ENCODE measurements at regions not wholly inside any gene's neighbourhood (a gene's known extent, or its start where the extent isn't known, plus 50 kb on each side); places are given as distances from the start of the nearest gene placed in this dataset.
A peak's percentile ranks its signal among the peaks of the same experiment; 100 is the strongest.

DNA sequence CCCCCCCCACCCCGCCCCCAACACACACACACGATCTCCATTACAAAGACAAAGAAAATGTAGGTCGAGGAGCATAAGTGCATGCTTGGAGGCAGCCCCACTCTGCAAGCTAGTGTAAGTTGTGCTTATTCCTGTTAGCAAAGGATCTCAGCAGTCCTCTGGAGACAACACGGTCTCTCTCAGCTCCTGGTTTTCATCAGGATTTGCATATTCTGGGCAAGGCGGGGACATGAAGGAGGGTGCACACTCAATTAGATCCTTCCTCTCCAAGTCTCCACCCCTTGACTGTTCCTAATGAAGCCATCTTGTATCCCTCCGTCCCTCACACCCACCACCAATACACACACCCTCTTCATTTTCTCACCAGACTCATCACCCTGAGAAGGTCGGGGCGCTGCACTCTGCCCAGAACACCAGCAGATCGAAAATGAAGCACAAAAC, 63.8 kb downstream of the MRPL46 start:
- DNase-seq (ENCODE audit: low spot score), result no peak

- peak; percentile 33 for DNase-seq (ENCODE audit: low spot score)
These were observed 65.1 kb downstream of the MRPL46 start for GRCh38 chr15:88401996-88402656.

- DNase-seq (ENCODE audit: low spot score), result no peak
These were observed 65.8 kb downstream of the MRPL46 start for GRCh38 chr15:88401251-88401995.

DNA sequence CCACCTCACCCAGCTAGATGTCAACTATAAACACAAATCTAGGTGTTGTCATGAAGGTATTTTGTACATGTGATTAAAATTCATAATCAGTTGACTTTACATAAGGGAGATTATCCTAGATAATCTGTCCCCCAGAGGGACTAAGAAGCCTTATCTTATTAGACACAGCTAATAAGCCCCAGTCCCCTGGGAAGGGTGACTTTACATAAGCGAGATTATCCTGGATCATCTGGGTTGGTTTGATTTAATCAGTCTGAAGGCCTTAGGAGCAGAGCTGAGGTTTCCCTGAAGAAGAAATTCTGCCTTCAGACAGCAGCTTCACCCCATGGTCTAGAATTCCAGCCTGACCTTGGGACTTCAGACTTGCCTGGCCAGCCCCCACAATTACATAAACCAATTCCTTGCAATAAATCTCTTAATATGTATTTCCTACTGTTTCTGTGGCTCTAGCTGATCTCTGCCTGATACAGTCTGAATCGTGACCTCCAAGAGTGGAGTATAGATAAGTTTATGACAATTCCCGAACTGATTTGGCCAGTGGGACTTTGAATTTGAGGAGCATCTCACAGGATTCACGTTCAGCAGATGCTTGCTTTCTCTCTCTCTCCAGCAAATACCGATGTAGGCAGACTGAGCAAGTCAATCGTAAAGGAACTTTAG, 66.5 kb downstream of the MRPL46 start:
- DNase-seq (ENCODE audit: low spot score), result no peak

DNA sequence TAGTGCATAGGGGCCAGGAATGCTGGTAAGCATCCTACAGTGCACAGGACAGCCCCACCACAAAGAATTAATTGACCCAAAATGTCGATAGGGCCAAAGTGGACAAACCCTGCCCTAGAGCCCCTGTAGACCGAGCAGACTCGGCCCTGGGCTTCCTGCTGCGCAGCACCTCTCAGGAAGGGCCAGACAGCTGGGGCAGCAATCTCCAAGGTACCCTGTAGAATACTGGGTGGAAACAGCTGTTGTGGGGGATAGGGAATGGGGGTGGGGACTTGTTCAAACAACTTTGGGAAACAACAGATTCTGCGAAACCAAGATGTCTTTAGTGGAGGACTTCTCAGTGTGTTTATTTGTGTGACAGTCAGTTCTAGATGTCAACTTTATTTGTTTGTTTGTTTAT, 67.1 kb downstream of the MRPL46 start:
- no peak for DNase-seq (ENCODE audit: low spot score)

- no peak for DNase-seq (ENCODE audit: low spot score)
These were observed 68.0 kb downstream of the MRPL46 start for GRCh38 chr15:88399021-88399685.

- no peak for DNase-seq (ENCODE audit: low spot score)
These were observed 69.2 kb downstream of the MRPL46 start for GRCh38 chr15:88398011-88398410.

GRCh38 chr15:88397506-88397905, 69.7 kb downstream of the MRPL46 start:
- DNase-seq (ENCODE audit: low spot score), result no peak

DNA sequence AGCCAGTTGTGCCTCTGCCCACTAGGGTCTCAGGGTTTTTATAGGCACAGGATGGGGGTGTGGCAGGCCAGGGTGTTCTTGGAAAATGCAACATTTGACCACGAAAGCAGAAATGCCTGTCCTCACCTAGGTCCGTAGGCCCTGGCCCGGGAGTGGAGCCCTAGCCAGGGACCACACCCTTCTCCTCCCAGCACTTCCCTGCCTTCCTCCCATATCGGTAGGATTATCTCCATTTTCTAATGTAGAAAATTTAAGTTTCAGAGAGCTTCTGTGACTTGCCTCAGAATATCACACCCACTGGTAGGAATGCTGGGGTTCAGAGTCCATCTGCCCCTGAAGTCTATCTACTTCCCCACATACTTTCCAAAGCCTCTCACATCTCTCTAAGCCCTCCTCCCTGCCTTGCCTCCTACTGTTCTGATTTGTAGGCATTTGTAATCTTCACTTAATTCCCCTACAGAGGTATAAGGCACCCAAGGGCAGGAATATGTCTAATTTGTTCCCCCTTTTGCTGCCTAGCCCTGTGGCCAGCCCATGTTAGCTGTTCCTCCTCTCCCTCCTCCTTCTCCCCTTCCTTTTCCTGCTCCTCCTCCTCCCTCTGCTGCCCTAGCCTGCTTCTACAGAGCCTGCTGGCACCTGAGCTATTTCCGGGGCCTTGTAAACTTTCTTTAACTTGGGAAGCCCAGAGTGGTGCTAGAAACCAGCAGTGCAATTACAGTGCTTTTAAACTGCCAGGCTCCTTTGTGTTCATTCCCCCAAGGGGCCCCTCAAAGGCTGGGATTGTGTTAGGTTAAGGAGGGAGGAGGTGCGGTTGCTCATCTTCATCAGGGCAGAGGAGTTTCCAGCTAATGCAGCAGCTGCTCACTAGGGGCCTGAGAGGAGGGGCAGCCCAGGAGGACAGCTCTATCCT, 71.1 kb downstream of the MRPL46 start:
- peak; percentile 27 for DNase-seq (ENCODE audit: low spot score)

DNA sequence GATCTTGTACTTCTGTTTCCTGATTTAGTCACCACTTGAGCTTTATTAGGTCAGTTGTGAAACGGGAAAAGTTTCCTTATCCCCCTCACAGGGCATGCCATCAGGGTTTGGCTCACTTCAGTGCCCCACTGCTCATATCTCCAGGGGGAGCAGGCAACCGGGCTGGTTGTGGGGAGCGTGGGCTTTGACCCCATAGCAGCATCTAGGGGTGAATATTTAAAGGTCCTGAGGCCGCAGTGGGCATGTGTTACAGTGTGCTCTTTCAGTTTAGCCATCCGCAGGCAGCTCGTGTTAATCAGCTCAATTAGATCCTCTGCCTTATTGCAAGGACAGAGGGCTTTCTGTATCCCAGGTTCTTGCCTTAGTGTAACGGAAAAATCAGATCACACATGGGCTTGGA, 71.9 kb downstream of the MRPL46 start:
- DNase-seq (ENCODE audit: low spot score), result no peak

- DNase-seq (ENCODE audit: low spot score), result no peak
These were observed 72.5 kb downstream of the MRPL46 start for GRCh38 chr15:88394553-88395145.

- no peak for DNase-seq (ENCODE audit: low spot score)
These were observed 73.3 kb downstream of the MRPL46 start for GRCh38 chr15:88393719-88394519.

- DNase-seq (ENCODE audit: low spot score), result no peak
These were observed 75.5 kb downstream of the MRPL46 start for GRCh38 chr15:88391700-88392099.

- DNase-seq (ENCODE audit: low spot score), result no peak
These were observed 76.2 kb downstream of the MRPL46 start for GRCh38 chr15:88391006-88391405.

GRCh38 chr15:88390164-88390901, 76.9 kb downstream of the MRPL46 start:
- DNase-seq (ENCODE audit: low spot score), result no peak

DNA sequence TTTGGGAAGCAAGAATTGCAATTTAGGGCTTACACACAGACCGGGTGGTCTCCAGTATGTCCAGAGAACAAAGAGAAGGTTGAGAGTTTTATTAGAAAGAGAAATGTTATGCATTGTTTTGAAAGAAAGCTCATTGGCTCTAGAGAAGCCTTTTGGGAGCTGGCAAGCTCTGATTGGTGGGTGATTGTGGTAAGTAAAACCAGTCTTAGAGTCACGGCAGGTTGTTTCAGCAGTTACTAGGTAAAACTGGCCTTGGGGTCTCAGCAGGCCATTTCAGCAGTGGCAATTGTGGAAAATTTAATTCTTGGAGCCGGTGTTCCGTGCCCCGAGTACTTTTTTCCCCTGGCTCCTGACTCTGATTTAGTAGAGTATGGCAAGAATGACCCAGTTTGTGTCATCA, 78.1 kb downstream of the MRPL46 start:
- DNase-seq (ENCODE audit: low spot score), result no peak

DNA sequence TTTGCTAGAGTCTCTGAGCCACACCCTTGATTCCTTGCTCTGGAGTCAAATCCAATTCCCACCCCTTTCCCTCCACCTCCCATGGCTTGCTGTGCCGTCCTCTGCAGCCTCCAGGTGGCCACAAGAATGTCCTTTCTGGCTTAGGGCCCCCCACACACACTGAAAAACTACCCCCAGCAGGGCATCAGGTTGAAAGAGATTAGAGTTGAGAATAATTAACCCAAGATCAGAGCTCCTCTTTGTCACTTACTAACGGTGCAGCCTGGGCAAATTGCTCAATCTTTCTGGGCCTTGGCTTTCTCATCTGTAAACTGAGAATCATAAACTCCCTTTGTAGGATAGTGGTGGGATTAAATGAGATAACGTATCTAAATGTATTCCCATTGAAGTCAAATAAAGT, 78.5 kb downstream of the MRPL46 start:
- peak; percentile 22 for DNase-seq (ENCODE audit: low spot score)

DNA sequence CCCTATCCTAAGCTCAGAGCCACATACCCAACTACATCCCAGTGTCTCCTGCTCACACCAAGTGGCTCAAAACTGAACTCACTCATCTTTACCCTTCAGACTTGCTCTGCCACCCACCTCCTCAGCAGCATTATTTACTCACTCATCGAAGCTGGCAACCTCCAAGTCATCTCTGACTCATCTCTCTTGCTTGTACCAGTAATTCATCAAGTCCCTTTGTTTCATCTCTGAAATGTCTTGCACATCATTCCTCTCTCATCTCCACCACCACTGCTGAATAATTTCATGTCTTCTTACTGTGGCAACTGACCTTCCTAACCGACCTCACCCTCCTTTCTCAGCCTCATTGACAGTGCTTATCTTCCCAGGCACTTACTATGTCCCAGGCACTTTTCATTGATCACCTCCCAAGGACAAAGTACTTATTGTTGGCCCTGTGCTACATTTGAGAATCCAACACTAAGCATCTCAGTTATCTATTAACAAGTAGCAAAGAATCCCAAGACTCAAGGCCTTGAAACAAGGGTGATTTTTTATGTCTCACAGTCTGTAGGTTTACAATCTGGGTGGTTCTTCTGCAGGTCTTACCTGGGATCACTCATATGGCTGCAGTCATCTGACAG, 82.0 kb downstream of the MRPL46 start:
- no peak for DNase-seq (ENCODE audit: low spot score)

GRCh38 chr15:88383354-88383753, 83.8 kb downstream of the MRPL46 start:
- DNase-seq (ENCODE audit: low spot score), result no peak
